Cardiac fibroblast (primary cell): ENCODE measurements at regions not wholly inside any gene's neighbourhood (a gene's known extent, or its start where the extent isn't known, plus 50 kb on each side); places are given as distances from the start of the nearest gene placed in this dataset.

Experiments
- DNase-seq, 2 donors: peaks; one replicate each; pipeline versions ENCODE4 v3.0.0 to v3.0.0-alpha.2; 2010; ENCODE audit warnings: low read depth in 2 of 2
- H3K4me3 ChIP-seq, 2 donors: replicated peaks in 1 of 2; 1 replicate in 1 of 2; 2 replicates in 1 of 2; pipeline ENCODE4 v1.5.1; 2011; ENCODE audit warnings: low read depth in 2 of 2, low read length in 2 of 2, mild to moderate bottlenecking in 2 of 2, moderate library complexity in 1 of 2
- TF ChIP-seq, protein P1 (sequence below): IDR thresholded peaks from one replicate; pipeline ENCODE4 v1.5.1; 2011; ENCODE audit warnings: low read depth, mild to moderate bottlenecking, low read length, inconsistent platforms

DNA sequence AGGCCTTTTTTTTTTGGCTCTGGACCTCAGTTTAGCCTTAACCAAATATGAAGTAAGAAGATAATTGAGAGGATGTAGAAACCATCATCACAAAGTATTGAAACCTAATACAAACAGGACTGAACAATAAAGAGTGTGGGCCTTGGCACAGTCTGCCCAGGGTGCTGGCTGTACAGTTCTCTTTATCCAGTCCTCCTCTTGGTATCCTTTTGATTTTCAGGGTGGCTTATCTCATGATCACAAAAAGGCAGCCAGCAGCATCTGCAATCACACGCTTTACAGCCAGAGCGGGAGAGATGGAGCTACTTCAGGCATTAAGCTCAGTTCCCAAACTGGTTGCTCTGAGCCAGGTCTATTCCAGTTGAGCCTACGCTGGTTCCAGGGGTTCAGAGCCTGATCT lies 239.7 kb downstream of the RPLP1 start:
- DNase-seq: no peak
- TF ChIP-seq, protein P1, sequence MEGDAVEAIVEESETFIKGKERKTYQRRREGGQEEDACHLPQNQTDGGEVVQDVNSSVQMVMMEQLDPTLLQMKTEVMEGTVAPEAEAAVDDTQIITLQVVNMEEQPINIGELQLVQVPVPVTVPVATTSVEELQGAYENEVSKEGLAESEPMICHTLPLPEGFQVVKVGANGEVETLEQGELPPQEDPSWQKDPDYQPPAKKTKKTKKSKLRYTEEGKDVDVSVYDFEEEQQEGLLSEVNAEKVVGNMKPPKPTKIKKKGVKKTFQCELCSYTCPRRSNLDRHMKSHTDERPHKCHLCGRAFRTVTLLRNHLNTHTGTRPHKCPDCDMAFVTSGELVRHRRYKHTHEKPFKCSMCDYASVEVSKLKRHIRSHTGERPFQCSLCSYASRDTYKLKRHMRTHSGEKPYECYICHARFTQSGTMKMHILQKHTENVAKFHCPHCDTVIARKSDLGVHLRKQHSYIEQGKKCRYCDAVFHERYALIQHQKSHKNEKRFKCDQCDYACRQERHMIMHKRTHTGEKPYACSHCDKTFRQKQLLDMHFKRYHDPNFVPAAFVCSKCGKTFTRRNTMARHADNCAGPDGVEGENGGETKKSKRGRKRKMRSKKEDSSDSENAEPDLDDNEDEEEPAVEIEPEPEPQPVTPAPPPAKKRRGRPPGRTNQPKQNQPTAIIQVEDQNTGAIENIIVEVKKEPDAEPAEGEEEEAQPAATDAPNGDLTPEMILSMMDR: no peak
- no peak overlapping the region for H3K4me3 ChIP-seq

DNA sequence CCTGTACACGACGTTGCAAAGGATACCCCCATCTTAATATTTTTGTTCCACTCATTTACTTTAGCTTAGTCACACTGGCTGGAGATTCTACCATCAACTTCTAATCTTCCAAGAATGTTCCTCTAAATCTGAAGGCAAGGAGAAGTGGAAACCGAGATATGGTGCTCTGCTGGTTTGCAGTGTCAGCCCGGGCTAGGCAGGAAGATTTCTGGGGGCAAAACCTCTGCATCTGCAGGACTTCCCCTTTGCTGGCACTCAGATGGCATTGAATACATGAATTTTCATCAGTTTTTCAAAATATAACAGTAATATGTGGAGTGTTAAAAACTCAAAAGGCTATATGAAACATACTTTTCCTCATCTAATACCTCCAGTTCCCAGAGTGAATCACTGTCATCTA lies 240.4 kb downstream of the RPLP1 start:
- H3K4me3 ChIP-seq: no peak overlapping the region
- DNase-seq: no peak
- TF ChIP-seq, protein P1: no peak

DNA sequence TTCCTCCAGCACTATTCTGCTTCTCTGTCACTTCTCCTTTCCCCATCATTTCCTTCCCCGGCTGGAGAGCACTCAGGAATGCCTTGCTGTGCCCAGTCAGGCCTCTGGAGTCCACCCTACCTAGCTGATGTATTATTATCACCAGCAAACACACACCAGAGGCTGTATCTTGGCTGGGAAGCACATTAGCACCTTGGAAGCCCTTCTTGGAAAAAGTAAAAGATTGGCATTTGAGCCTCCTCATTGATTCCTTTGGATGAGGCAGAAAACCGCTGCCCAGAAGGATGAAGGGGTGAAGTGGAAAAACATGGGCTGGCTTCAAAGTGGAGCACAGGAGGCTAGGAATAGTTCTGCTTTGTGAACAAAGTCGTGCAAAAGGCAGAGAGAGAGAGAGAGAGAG lies 244.3 kb downstream of the RPLP1 start:
- DNase-seq: no peak
- no peak overlapping the region for H3K4me3 ChIP-seq
- TF ChIP-seq, protein P1: no peak

DNA sequence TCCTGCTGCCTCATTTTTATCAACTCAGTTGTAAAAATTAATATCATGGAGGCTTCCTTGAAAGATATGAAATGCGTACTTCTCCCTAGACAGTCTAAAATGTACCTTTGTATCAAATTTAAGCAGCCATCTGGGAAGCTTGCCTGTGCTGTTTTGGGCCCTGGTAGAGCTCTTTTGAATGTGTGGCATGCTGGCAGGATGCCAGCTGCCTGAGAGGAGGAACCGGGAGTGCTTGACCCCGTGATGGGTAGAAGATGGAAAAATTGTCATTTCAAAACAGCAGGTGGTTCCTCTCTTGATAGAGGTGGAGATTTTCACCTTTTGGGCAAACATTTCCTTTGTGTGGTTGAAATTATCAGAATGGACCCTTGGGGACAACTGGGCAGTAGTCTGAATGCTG lies 245.3 kb downstream of the RPLP1 start:
- H3K4me3 ChIP-seq: no peak overlapping the region
- TF ChIP-seq, protein P1: no peak
- DNase-seq: no peak

DNA sequence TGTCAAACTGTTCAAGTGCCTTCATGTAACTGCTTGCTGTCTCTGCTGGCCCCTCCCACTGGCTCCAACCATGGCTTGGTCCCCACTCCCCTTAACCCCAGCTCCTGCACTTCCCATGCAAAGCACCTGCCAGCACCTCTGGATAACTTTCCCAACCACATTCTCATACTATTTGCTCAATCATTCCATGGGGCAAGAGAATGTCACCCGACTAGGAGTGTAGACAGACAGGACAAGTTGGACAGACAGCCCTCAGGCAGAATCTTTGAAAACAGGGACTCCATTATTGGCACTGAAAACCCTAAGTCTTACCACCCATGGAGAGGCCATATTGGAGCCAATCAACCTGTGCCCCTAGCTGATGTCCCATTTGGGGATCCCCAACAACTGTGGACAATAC lies 246.5 kb downstream of the RPLP1 start:
- H3K4me3 ChIP-seq: no peak overlapping the region
- TF ChIP-seq, protein P1: no peak
- no peak for DNase-seq

DNA sequence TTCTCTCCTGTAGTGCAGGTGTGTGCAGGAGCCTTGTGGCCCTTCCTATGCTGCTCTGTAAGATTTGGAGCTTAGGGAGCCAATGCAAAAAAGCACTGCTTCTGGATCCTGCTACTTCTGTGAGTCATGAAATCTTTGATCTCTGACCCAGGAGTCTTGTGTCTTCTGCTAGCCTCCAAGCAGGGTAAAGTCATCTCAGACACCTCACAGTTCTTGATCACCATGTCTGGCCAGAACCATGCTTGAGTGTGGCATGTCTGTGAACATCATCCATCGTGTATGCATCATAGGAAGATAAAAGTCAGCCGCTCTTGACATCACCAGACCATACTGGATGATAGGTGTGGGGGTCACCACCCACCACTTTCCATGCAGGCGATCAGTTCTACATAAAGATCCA lies 247.8 kb downstream of the RPLP1 start:
- no peak for DNase-seq
- no peak overlapping the region for H3K4me3 ChIP-seq
- TF ChIP-seq, protein P1: no peak

DNA sequence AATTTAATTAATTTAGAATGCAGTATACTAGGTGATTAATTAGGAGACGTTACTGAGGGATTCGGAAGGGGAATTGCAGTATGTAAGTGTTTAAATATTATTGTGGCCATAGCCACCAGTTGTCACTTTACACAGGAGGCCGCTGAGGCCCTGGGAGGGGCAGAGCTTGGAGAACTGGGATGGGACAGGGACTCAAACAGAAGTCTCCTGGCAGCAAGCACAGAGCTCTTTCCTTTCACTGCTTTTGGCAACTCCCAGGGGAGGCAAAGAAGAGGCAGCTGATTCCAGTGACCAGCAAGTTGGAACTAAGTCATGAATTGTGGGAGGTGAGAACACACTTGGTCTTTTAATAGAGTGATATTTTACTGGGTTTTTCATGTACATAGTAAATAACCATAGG lies 248.6 kb downstream of the RPLP1 start:
- H3K4me3 ChIP-seq: no peak overlapping the region
- TF ChIP-seq, protein P1: no peak
- DNase-seq: no peak
